ENCODE measurements at regions not wholly inside any gene's neighbourhood (a gene's known extent, or its start where the extent isn't known, plus 50 kb on each side); places are given as distances from the start of the nearest gene placed in this dataset.

DNA sequence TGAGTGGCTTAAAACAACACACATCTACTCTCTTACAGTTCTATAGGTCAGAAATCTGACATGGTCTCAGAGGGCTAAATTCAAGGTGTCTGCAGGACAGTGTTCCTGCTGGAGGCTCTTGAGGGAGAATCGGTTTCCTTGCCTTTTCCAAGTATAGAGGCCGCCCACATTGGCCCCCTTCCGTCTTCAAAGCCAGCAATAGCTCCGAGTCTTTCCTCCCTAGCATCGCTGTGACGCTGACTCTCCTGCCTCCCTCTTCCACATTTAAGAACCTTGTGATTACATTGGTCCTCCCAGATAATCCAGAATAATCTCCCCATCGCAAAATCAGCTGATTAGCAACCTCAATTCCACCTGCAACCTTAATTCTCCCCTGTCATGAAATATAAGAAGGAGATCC, 81.3 kb upstream of the IER5L start:
- H3K9ac ChIP-seq (ENCODE audit: low read depth, low read length) = no peak overlapping the region
- peaks cover 14% of the 10 kb centered on the region; the same call in 1 of the 2 replicates for H3K4me1 ChIP-seq (ENCODE audit: insufficient read depth, low read length)
- H3K36me3 ChIP-seq (ENCODE audit: insufficient read depth, low read length) = no peaks in the 10 kb centered on the region
- H3K9me3 ChIP-seq (ENCODE audit: control insufficient read depth, insufficient read depth, low read length) = no peaks in the 10 kb centered on the region

DNA sequence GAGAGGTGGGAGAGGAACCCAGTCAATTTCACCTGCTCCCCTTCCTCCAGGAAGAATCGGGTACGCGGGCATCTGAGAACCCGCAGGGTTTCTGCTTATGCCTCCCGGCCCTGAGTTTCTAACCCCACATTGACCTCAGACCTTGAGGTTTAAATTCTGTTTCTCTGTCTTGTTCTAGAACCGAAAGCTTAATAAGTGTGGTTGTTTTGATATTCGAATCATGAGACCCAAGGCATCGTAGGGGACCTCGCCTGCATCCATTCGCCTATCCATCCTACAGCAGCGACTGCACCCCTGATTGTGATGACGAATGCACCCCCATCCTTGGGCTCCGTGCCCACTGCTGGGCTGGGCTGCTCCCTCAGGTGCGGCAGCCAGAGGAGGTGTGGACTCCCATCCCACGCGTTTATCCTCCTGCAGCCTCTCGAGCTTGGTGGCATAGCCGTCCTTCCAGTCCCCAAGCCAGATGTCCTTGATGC, 80.8 kb upstream of the IER5L start:
- Histone ChIP-seq H3K4me1 (ENCODE audit: insufficient read depth, low read length) (peaks cover 14% of the 10 kb centered on the region; the same call in 1 of the 2 replicates), H3K36me3 (ENCODE audit: insufficient read depth, low read length) (no peaks in the 10 kb centered on the region), H3K9ac (ENCODE audit: low read depth, low read length) (no peak overlapping the region), H3K9me3 (ENCODE audit: control insufficient read depth, insufficient read depth, low read length) (no peaks in the 10 kb centered on the region)

DNA sequence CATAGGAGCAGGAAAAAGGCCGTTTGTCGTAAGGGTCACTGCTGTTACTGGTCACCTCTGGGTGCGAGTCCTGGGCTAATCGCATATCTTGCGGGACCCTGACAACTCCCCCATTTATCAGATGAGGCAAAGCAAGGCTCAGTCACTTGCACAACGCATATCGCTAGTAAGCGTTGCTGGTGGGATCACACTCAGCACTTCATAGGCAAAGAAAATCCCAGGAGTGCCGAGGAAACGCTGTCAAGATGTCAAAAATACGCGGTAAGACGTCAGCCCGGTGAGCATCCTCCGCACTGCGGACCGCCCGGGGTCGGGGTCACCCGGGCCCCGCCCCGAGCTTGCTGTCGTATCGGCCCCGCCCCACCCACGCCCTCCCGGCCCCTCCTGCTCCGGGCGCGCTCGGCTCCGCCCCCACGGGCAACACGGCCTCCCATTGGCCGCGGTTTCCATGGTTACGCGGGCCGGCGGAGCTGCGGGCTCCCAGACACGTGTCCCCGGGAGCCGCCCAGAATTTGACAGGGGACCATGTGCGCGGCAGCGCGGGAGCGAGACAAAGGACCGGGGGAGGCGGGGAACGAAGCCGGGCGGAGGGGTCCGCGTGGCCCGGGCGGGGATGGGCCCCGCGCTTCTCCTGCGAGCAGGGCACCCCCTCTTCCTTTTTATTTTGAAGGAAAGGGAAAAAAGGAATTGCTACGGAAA, 80.2 kb upstream of the IER5L start:
- Histone ChIP-seq H3K9me3 (ENCODE audit: control insufficient read depth, insufficient read depth, low read length) (no peaks in the 10 kb centered on the region), H3K36me3 (ENCODE audit: insufficient read depth, low read length) (no peaks in the 10 kb centered on the region), H3K9ac (ENCODE audit: low read depth, low read length) (no peak overlapping the region), H3K4me1 (ENCODE audit: insufficient read depth, low read length) (peaks cover 14% of the 10 kb centered on the region; the same call in 1 of the 2 replicates)

DNA sequence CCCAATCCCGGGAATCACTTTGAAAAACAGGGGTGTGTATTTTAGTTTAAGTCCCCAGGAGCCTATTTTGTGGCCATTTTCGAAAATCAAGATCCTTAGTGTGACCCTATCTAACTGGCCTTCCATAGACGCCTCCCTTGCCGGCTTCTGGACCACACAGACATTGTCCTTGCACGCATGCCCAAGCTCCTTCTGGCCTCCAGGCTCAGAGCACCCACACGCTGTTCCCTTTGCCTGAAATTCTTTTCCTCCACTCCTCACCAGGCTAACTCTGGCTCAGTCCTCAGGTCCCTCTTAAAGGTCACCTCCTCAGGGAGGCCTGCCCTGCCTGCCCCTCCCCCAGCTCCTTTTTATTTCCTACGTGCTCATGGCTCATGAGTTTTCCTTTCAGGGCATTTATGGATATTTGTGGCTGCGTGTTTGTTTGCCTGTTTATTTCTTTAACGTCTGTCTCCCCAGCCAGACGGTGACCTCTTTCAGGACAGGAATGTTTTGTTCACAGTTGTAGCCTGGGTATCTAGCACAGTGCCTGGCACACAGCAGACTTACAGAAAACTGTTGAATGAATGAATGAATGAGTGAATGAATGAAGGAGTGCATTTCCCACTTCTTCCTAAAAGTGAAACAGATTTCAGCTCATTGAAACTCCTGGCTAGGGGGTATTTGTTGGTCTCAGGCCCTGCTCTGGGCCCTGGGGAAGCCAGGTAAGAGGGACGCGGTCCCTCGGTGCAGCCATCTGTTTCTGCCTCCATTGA, 79.1 kb upstream of the IER5L start:
- H3K9ac ChIP-seq (ENCODE audit: low read depth, low read length) = no peak overlapping the region
- no peaks in the 10 kb centered on the region for H3K36me3 ChIP-seq (ENCODE audit: insufficient read depth, low read length)
- peaks cover 11% of the 10 kb centered on the region; the same call in 1 of the 2 replicates for H3K4me1 ChIP-seq (ENCODE audit: insufficient read depth, low read length)
- H3K9me3 ChIP-seq (ENCODE audit: control insufficient read depth, insufficient read depth, low read length) = no peaks in the 10 kb centered on the region

DNA sequence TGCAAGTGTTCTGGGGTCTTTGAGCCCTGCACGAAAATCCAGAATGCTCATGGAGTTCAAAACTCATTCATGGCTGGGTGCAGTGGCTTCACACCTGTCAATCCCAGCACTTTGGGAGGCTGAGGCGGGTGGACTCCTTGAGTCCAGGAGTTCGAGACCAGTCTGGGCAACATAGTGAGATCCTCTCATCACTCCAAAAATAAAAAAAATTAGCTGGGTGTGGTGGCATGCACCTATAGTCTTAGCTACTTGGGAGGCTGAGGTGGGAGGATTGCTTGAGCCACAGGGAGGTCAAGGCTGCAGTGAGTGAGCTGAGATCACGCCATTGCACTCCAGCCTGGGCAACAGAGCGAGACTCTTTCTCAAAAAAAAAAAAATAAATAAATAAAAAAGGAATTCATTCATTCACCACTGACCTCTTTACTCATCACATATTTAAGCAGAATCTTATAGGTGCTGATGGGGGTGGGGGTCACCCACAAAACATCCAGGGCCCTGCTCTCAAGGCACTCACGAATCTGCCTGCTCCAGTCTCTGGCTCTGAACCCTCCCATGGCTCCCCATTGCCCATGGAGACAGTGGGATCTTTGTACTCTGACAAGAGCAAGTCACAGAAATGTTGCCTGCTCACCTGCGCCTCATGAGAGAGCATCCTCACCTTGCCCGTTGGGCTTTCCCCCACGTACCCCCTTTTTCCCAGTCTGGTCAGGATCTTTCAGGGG, 76.7 kb upstream of the IER5L start:
- no peak overlapping the region for H3K9ac ChIP-seq (ENCODE audit: low read depth, low read length)
- H3K4me1 ChIP-seq (ENCODE audit: insufficient read depth, low read length) = peaks cover 6% of the 10 kb centered on the region; the same call in 1 of the 2 replicates
- H3K9me3 ChIP-seq (ENCODE audit: control insufficient read depth, insufficient read depth, low read length) = 0 out of 2 replicates have a peak, but pooled peaks cover 2% of the 10 kb centered on the region
- no peaks in the 10 kb centered on the region for H3K36me3 ChIP-seq (ENCODE audit: insufficient read depth, low read length)

DNA sequence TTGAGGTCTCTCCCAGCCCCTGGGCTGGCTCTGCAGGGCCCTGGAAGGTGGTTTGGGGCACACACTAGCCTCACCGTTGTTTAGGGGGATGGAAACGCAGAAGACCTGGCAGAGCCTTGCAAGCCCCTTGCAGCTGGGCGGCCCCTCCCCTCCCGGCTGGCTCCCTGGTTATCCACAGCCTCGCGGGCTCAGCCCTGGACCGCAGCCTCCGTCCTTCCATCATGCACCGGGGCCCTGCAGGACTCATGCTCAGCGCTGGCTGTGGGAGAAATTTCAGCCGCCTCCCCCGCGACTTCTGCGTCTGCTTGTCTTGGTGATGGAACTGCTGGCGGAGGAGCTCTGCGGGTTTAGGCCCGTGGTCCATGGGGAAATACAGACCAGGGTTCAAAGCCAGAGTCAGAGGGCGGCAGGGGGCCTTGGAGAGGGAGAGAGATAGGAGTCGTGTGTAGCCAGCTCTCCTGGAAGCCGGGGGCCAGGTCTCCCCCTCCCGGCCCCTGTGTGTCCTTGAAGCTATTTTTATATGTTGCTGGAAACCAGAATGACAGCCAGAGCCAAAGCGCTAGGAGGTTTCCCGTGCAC, 75.8 kb upstream of the IER5L start:
- H3K36me3 ChIP-seq (ENCODE audit: insufficient read depth, low read length) = no peaks in the 10 kb centered on the region
- H3K9me3 ChIP-seq (ENCODE audit: control insufficient read depth, insufficient read depth, low read length) = 0 out of 2 replicates have a peak, but pooled peaks cover 4% of the 10 kb centered on the region
- H3K4me1 ChIP-seq (ENCODE audit: insufficient read depth, low read length) = peaks cover 6% of the 10 kb centered on the region; the same call in 1 of the 2 replicates
- H3K9ac ChIP-seq (ENCODE audit: low read depth, low read length) = no peak overlapping the region

DNA sequence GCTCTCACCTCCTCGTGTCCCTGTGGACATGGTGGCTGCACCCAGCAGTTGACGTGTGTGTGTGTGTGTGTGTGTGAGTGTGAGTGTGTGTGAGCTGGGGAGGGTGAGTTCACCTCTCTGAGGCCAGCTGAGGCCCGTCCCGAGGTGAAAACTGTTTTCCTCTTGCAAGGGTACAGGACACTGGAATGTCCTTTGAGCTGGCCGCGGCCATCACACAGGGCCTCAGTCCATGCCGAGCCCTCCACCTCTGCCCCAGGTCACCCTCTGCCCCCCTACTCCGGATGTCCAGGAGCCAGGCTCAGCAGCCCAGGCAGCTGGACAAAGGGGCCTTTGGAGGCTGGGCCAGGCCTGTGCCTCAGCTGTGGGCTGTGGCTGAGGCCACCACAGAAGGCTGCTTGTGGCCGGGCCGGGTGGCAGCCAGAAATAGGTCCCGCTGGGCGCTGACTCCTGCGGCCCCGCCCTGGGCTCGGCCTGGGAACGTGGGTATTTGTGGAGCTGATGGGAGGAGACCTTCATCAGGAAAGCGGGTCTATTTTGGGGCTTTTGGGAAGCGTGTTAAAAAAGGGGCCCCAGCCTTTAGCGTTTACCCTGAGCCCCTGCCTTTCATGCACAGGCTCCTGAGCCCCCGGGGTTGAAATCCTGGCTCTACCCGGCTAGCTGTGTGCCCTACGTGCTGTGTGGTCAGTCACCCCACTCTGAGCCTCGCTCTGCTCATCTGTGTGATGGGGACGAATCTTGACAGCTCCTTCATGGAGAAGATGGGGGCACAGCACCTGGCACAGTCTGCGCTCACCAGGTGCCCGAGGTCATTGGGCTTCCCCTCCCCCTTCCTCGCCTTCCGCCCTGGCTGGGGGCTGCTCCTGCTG, 75.1 kb upstream of the IER5L start:
- peaks cover 6% of the 10 kb centered on the region; the same call in 1 of the 2 replicates for H3K4me1 ChIP-seq (ENCODE audit: insufficient read depth, low read length)
- H3K9ac ChIP-seq (ENCODE audit: low read depth, low read length) = no peak overlapping the region
- H3K9me3 ChIP-seq (ENCODE audit: control insufficient read depth, insufficient read depth, low read length) = peaks cover 6% of the 10 kb centered on the region; the same call in 1 of the 2 replicates
- no peaks in the 10 kb centered on the region for H3K36me3 ChIP-seq (ENCODE audit: insufficient read depth, low read length)

DNA sequence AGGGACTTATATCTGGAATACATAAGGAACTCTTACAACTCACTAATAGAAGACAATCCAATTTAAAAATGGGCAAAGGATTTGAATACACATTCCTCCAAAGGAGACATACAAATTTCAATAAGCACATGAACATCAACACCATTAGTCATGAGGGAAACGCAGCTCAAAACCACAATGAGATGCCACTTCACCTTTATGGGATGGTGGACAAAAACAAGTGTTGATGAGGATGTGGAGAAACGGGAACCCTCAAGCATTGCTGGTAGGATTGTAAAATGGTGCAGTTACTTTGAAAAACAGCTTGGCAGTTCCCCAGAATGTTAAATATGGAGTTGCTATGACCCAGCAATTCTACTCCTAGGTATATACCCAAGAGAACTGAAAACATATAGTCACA, 72.7 kb upstream of the IER5L start:
- Histone ChIP-seq H3K9me3 (ENCODE audit: control insufficient read depth, insufficient read depth, low read length) (peaks cover 7% of the 10 kb centered on the region; the same call in 1 of the 2 replicates), H3K36me3 (ENCODE audit: insufficient read depth, low read length) (no peaks in the 10 kb centered on the region), H3K9ac (ENCODE audit: low read depth, low read length) (no peak overlapping the region), H3K4me1 (ENCODE audit: insufficient read depth, low read length) (peaks cover 3% of the 10 kb centered on the region; the same call in 1 of the 2 replicates)

DNA sequence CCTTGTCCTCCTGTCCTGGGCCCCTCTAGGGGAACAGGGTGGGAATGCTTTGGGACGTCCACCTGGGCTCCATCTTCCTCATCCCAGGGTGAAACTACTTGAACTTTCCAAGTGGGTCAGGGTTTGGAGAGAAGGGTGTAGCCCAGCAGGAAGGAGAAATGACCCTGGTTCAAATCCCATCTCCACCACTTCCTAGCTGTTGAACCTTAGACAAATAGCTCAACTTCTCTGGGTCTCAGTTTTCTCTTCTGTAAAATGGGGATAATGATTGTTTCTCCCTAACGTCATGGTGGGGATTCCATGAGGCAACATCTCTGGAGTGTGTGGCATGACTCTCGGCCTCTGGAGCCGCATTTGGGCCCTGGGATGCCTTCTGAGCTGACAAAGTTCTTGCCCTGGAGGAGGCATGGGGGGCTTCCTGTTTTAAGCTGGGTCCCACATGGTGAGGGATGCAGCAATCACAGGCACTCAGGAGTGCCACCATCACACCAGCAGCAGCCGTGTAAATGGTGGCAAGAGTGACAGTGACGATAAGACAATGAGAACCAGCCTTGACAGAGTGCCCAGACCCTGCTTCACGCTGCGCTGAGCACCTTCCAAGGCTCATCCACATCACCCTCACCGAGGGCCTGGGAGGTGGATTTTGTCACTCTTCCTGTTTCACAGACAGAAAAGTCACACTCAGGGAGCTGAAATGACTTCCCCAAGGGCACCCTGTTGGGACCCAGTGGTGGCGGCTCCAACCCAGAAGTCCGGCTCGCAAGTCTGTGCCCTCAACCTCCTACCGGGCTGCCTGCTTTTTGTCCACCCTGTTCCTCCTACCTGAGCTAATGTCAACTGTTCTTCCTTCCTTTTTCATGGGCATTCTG, 69.5 kb upstream of the IER5L start:
- no peak overlapping the region for H3K9ac ChIP-seq (ENCODE audit: low read depth, low read length)
- no peaks in the 10 kb centered on the region for H3K36me3 ChIP-seq (ENCODE audit: insufficient read depth, low read length)
- peaks cover 9% of the 10 kb centered on the region; the same call in 1 of the 2 replicates for H3K4me1 ChIP-seq (ENCODE audit: insufficient read depth, low read length)
- peaks cover 7% of the 10 kb centered on the region; the same call in 1 of the 2 replicates for H3K9me3 ChIP-seq (ENCODE audit: control insufficient read depth, insufficient read depth, low read length)

DNA sequence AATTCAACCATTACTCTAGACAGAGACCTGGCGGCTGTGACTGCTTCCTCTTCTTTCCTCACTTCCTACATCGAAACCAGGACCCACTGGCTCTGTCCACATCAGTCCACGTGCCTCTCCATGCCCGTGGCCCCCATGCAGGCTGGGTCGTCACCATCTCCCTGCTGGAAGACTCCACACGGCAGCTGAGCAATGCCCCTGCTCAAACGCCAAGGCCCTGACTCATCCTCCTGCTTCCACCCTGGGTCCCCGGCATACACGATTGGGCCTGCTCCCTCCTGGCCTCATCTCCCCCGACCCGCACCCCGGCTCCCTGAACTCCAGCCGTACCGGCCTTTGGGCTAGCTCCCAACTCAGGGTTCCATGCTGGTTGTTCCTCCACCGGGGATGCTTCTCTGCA, 67.2 kb upstream of the IER5L start:
- H3K36me3 ChIP-seq (ENCODE audit: insufficient read depth, low read length) = no peaks in the 10 kb centered on the region
- peaks cover 7% of the 10 kb centered on the region; the same call in 1 of the 2 replicates for H3K9me3 ChIP-seq (ENCODE audit: control insufficient read depth, insufficient read depth, low read length)
- H3K9ac ChIP-seq (ENCODE audit: low read depth, low read length) = no peak overlapping the region
- peaks cover 9% of the 10 kb centered on the region; the same call in 1 of the 2 replicates for H3K4me1 ChIP-seq (ENCODE audit: insufficient read depth, low read length)

DNA sequence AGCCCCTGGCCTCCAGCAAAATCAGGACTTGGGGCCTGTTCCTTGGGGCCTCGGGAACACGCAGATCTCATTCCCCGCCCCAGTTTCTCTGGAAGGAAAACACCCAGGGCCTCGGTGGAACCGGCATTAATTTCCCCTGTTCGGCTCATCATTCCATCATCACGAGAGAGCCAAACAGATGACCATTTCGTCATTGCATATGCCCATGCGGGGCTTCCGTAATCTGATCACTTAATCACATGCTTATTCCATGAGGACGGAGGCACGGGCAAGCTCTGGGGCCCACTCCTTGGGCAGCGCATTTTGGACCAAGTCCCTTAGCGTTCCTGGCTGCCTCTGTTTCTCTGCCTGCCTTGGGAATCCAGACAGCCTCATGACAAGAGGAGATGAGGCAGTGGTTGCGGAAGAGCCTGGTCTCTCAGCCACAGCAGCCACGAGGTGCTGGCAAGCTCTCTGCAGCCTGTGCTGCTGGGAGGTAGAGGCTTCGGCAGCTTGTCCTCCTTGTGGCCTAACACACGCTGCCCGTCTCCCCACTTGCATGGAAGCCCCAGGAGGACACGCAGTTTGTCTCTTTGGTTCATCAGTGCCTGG, 65.0 kb upstream of the IER5L start:
- Histone ChIP-seq H3K9me3 (ENCODE audit: control insufficient read depth, insufficient read depth, low read length) (peaks cover under 1% of the 10 kb centered on the region; the same call in 1 of the 2 replicates), H3K36me3 (ENCODE audit: insufficient read depth, low read length) (no peaks in the 10 kb centered on the region), H3K4me1 (ENCODE audit: insufficient read depth, low read length) (peaks cover 9% of the 10 kb centered on the region; the same call in 1 of the 2 replicates), H3K9ac (ENCODE audit: low read depth, low read length) (no peak overlapping the region)

DNA sequence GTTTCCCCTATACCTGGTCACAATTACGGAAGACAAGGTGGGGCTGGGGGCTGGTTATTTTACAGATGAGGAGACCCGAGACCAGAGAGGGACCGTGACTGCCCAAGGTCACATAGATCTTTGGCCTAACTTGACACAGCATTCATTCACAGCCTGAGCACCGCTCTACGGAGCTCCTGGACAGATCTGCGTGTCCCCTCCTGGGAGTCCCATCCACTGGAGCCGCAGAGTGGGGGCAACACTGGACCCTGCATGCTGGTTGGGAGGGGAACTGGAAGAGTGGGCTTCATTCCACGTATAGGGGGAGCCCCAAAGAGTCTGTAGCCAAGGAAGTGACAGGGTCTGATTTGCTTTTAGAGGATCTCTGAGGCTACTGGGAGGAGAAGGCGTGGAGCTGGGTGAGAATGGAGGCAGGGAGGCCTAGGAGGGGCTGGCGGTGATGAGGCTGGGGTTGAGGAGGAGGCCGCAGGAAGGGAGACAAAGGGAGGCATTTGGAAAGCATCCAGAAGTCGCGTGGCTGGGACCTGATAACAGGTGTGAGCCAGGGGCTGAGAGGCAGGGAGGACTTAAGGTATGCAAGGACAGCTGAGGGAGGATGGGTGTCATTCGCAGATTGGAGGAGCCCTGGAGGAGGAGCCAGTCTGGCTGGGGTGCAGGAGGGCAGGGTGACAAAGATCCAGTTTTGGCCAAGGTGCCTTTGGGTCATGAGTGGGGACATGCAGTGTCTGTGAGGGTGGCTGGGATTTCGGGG, 64.3 kb upstream of the IER5L start:
- Histone ChIP-seq H3K9ac (ENCODE audit: low read depth, low read length) (no peak overlapping the region), H3K4me1 (ENCODE audit: insufficient read depth, low read length) (peaks cover 14% of the 10 kb centered on the region; the same call in 1 of the 2 replicates), H3K36me3 (ENCODE audit: insufficient read depth, low read length) (no peaks in the 10 kb centered on the region), H3K9me3 (ENCODE audit: control insufficient read depth, insufficient read depth, low read length) (no peaks in the 10 kb centered on the region)

Measured in ES-I3 (cell line).